SKM-1 treated with dmso at 0.1 percent for 144 hours (cell line): ENCODE measurements at regions not wholly inside any gene's neighbourhood (a gene's known extent, or its start where the extent isn't known, plus 50 kb on each side); places are given as distances from the start of the nearest gene placed in this dataset.
"Not testable (repeated sequence)": the region's sequence is repeated elsewhere in the genome, so short reads cannot be mapped to it uniquely, and the experiment has no call there.

ENCODE experiments used
- DNase-seq: peaks from one replicate; lab custom pipeline; 2025; ENCODE audit not compliant: unreplicated experiment; lab: John Stamatoyannopoulos, UW

GRCh38 chr5:165410476-165410875 is 1905.1 kb downstream of the MAT2B start:
- DNase-seq, result no peak

- not testable (repeated sequence) for DNase-seq
Observed at GRCh38 chr5:165411532-165411931, 1906.1 kb downstream of the MAT2B start.

GRCh38 chr5:165420493-165420892 is 1915.1 kb downstream of the MAT2B start:
- DNase-seq, result no peak

- no peak for DNase-seq
Observed at GRCh38 chr5:165423697-165424299, 1918.4 kb downstream of the MAT2B start.

GRCh38 chr5:165425594-165425993 is 1920.2 kb downstream of the MAT2B start:
- DNase-seq, result no peak

- DNase-seq, result no peak
Observed at GRCh38 chr5:165448753-165449152, 1943.3 kb downstream of the MAT2B start.

GRCh38 chr5:165457859-165458481 is 1952.6 kb downstream of the MAT2B start:
- peak; percentile 38 for DNase-seq

GRCh38 chr5:165459232-165459631 is 1953.8 kb downstream of the MAT2B start:
- no peak for DNase-seq

GRCh38 chr5:165460911-165461310 is 1955.5 kb downstream of the MAT2B start:
- no peak for DNase-seq

GRCh38 chr5:165477546-165477945 is 1972.1 kb downstream of the MAT2B start:
- no peak for DNase-seq

GRCh38 chr5:165495829-165496380 is 1990.5 kb downstream of the MAT2B start:
- no peak for DNase-seq

GRCh38 chr5:165497707-165498106 is 1992.3 kb downstream of the MAT2B start:
- DNase-seq, result no peak

GRCh38 chr5:165502893-165503691 is 1997.7 kb downstream of the MAT2B start:
- DNase-seq, result no peak

GRCh38 chr5:165504674-165505073 is 1999.3 kb downstream of the MAT2B start:
- no peak for DNase-seq

- no peak for DNase-seq
Observed at GRCh38 chr5:165508286-165508685, 2002.9 kb downstream of the MAT2B start.

GRCh38 chr5:165508861-165509260 is 2003.4 kb downstream of the MAT2B start:
- DNase-seq, result no peak

GRCh38 chr5:165521816-165522610 is 2016.6 kb downstream of the MAT2B start:
- DNase-seq, result no peak

GRCh38 chr5:165525271-165525670 is 2019.9 kb downstream of the MAT2B start:
- DNase-seq, result peak; percentile 44

- no peak for DNase-seq
Observed at GRCh38 chr5:165526357-165526756, 2020.9 kb downstream of the MAT2B start.

- DNase-seq, result no peak
Observed at GRCh38 chr5:165527577-165527976, 2022.2 kb downstream of the MAT2B start.

GRCh38 chr5:165538065-165538464 is 2032.6 kb downstream of the MAT2B start:
- no peak for DNase-seq
